ENCODE measurements at regions not wholly inside any gene's neighbourhood (a gene's known extent, or its start where the extent isn't known, plus 50 kb on each side); places are given as distances from the start of the nearest gene placed in this dataset.
"Not testable (repeated sequence)": the region's sequence is repeated elsewhere in the genome, so short reads cannot be mapped to it uniquely, and the experiment has no call there.

DNA sequence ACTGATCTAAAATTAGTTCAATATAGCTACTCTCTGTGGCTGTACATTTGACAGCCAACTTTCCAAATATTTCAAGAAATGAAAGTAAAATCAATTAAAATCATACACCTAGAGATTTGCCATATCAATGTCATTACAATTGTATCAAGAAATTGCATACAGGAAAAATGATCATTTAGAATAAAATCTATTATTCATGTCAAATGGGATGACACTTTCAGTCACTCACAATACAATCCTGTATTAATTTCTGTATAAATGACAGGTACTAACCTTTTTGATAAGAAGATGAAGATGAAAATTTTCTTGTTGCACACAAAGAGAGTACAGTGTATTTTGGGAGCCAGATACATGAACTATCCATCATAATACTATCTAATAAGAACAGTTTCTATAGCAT is 1588.9 kb upstream of the PRMT6 start:
- no peaks in the 10 kb centered on the region for H3K9me3 ChIP-seq (ENCODE audit: control insufficient read depth in 4 of 4, low read length in 3 of 4)
- no peak overlapping the region for H3K27ac ChIP-seq (ENCODE audit: low read depth in 1 of 2, low read length in 2 of 2)
- H3K9ac ChIP-seq (ENCODE audit: low read depth in 1 of 2, low read length in 2 of 2) = no peak overlapping the region
- no peak overlapping the region for H3K4me3 ChIP-seq (ENCODE audit: low read depth in 1 of 3, low read length in 3 of 3)
- no peaks in the 10 kb centered on the region for H3K36me3 ChIP-seq (ENCODE audit: control insufficient read depth in 4 of 4, insufficient read depth in 3 of 4, low read depth in 1 of 4, low read length in 3 of 4)
- DNase-seq (ENCODE audit: low spot score) = no peak
- no peaks in the 10 kb centered on the region for H3K27me3 ChIP-seq (ENCODE audit: control insufficient read depth in 4 of 4, insufficient read depth in 4 of 4, low read length in 3 of 4)
- no peaks in the 10 kb centered on the region for H3K4me1 ChIP-seq (ENCODE audit: control insufficient read depth in 4 of 4, insufficient read depth in 4 of 4, low read length in 3 of 4)
- TF ChIP-seq HNF4G (IDR thresholded peaks at IDR 0.05) = no peak
- no peak for TF ChIP-seq HNF4A (conservative IDR thresholded peaks at IDR 0.05)
- TF ChIP-seq, protein P1, sequence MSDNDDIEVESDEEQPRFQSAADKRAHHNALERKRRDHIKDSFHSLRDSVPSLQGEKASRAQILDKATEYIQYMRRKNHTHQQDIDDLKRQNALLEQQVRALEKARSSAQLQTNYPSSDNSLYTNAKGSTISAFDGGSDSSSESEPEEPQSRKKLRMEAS (IDR thresholded peaks at IDR 0.05) = no peak
- TF ChIP-seq, protein P2, sequence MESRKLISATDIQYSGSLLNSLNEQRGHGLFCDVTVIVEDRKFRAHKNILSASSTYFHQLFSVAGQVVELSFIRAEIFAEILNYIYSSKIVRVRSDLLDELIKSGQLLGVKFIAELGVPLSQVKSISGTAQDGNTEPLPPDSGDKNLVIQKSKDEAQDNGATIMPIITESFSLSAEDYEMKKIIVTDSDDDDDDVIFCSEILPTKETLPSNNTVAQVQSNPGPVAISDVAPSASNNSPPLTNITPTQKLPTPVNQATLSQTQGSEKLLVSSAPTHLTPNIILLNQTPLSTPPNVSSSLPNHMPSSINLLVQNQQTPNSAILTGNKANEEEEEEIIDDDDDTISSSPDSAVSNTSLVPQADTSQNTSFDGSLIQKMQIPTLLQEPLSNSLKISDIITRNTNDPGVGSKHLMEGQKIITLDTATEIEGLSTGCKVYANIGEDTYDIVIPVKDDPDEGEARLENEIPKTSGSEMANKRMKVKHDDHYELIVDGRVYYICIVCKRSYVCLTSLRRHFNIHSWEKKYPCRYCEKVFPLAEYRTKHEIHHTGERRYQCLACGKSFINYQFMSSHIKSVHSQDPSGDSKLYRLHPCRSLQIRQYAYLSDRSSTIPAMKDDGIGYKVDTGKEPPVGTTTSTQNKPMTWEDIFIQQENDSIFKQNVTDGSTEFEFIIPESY (IDR thresholded peaks at IDR 0.05) = no peak
- TF ChIP-seq YY1 (IDR thresholded peaks at IDR 0.05) = no peak
- TF ChIP-seq, protein P3, sequence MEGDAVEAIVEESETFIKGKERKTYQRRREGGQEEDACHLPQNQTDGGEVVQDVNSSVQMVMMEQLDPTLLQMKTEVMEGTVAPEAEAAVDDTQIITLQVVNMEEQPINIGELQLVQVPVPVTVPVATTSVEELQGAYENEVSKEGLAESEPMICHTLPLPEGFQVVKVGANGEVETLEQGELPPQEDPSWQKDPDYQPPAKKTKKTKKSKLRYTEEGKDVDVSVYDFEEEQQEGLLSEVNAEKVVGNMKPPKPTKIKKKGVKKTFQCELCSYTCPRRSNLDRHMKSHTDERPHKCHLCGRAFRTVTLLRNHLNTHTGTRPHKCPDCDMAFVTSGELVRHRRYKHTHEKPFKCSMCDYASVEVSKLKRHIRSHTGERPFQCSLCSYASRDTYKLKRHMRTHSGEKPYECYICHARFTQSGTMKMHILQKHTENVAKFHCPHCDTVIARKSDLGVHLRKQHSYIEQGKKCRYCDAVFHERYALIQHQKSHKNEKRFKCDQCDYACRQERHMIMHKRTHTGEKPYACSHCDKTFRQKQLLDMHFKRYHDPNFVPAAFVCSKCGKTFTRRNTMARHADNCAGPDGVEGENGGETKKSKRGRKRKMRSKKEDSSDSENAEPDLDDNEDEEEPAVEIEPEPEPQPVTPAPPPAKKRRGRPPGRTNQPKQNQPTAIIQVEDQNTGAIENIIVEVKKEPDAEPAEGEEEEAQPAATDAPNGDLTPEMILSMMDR (IDR thresholded peaks at IDR 0.05; ENCODE audit: low read depth, low read length, missing input control) = no peak
- TF ChIP-seq, protein P4, sequence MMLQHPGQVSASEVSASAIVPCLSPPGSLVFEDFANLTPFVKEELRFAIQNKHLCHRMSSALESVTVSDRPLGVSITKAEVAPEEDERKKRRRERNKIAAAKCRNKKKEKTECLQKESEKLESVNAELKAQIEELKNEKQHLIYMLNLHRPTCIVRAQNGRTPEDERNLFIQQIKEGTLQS (IDR thresholded peaks at IDR 0.05) = no peak
- TF ChIP-seq FOXA1 (IDR thresholded peaks at IDR 0.05) = no peak

DNA sequence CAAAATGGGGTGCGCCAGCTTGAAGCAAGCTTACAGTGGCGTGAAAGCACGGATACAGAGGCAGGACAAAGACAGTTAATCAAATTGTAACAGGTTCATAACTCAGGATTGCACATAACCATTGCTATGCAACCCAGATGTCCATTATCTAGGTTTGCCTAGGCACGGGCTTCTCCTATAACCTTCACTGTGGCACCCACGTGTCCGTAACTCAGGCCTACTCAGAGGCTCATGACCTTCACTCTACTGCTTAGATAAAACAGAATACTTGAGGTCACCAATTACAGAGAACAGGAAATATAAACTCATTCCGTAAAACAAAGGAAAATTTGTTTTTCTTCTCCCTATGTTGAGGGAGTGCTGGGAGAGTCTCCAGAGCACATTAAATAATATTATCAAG is 1585.9 kb upstream of the PRMT6 start:
- H3K4me3 ChIP-seq (ENCODE audit: low read depth in 1 of 3, low read length in 3 of 3); H3K9me3 ChIP-seq (ENCODE audit: control insufficient read depth in 4 of 4, low read length in 3 of 4); DNase-seq (ENCODE audit: low spot score); H3K9ac ChIP-seq (ENCODE audit: low read depth in 1 of 2, low read length in 2 of 2); H3K36me3 ChIP-seq (ENCODE audit: control insufficient read depth in 4 of 4, insufficient read depth in 3 of 4, low read depth in 1 of 4, low read length in 3 of 4); H3K4me1 ChIP-seq (ENCODE audit: control insufficient read depth in 4 of 4, insufficient read depth in 4 of 4, low read length in 3 of 4); H3K27ac ChIP-seq (ENCODE audit: low read depth in 1 of 2, low read length in 2 of 2); H3K27me3 ChIP-seq (ENCODE audit: control insufficient read depth in 4 of 4, insufficient read depth in 4 of 4, low read length in 3 of 4): not testable (repeated sequence)
- 65% methylated on average over 7 of the region's 7 CpGs for WGBS

DNA sequence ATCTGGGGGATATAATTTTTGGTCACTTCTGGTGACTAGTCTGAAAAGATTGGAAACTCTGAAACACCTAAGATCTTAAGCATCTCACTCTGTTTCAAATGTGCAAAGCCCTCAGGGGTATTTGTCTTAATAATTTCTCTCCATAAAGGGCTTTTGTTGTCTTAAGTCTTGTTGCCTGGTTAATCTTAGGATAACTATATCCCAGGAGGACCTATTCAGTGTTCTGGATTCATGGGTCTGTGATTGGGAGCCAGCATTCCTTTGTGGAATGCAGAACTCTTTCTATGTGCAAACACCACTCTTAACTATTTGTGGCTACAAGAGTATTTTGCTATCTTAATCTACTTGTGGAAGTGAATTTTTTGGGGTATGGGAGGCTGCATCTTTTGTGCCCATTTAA is 1573.0 kb upstream of the PRMT6 start:
- Histone ChIP-seq H3K4me1 (ENCODE audit: control insufficient read depth in 4 of 4, insufficient read depth in 4 of 4, low read length in 3 of 4) (no peaks in the 10 kb centered on the region), H3K27ac (ENCODE audit: low read depth in 1 of 2, low read length in 2 of 2) (no peak overlapping the region), H3K36me3 (ENCODE audit: control insufficient read depth in 4 of 4, insufficient read depth in 3 of 4, low read depth in 1 of 4, low read length in 3 of 4) (no peaks in the 10 kb centered on the region), H3K9ac (ENCODE audit: low read depth in 1 of 2, low read length in 2 of 2) (no peak overlapping the region), H3K27me3 (ENCODE audit: control insufficient read depth in 4 of 4, insufficient read depth in 4 of 4, low read length in 3 of 4) (no peaks in the 10 kb centered on the region), H3K4me3 (ENCODE audit: low read depth in 1 of 3, low read length in 3 of 3) (no peak overlapping the region), H3K9me3 (ENCODE audit: control insufficient read depth in 4 of 4, low read length in 3 of 4) (no peaks in the 10 kb centered on the region)
- DNase-seq (ENCODE audit: low spot score) = no peak
- TF ChIP-seq NR2F2 (IDR thresholded peaks at IDR 0.05) = no peak
- no peak for TF ChIP-seq EGR1 (IDR thresholded peaks at IDR 0.05; ENCODE audit: low read depth in 2 of 2)
- TF ChIP-seq, protein P5, sequence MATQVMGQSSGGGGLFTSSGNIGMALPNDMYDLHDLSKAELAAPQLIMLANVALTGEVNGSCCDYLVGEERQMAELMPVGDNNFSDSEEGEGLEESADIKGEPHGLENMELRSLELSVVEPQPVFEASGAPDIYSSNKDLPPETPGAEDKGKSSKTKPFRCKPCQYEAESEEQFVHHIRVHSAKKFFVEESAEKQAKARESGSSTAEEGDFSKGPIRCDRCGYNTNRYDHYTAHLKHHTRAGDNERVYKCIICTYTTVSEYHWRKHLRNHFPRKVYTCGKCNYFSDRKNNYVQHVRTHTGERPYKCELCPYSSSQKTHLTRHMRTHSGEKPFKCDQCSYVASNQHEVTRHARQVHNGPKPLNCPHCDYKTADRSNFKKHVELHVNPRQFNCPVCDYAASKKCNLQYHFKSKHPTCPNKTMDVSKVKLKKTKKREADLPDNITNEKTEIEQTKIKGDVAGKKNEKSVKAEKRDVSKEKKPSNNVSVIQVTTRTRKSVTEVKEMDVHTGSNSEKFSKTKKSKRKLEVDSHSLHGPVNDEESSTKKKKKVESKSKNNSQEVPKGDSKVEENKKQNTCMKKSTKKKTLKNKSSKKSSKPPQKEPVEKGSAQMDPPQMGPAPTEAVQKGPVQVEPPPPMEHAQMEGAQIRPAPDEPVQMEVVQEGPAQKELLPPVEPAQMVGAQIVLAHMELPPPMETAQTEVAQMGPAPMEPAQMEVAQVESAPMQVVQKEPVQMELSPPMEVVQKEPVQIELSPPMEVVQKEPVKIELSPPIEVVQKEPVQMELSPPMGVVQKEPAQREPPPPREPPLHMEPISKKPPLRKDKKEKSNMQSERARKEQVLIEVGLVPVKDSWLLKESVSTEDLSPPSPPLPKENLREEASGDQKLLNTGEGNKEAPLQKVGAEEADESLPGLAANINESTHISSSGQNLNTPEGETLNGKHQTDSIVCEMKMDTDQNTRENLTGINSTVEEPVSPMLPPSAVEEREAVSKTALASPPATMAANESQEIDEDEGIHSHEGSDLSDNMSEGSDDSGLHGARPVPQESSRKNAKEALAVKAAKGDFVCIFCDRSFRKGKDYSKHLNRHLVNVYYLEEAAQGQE (IDR thresholded peaks at IDR 0.05) = no peak
- no peak for TF ChIP-seq GABPA (IDR thresholded peaks at IDR 0.05 in 1 of 2, conservative IDR thresholded peaks at IDR 0.05 in 1 of 2)
- TF ChIP-seq, protein P4 (IDR thresholded peaks at IDR 0.05) = no peak
- TF ChIP-seq RXRA (IDR thresholded peaks at IDR 0.05) = no peak
- no peak for TF ChIP-seq RAD21 (IDR thresholded peaks at IDR 0.05)
- no peak for TF ChIP-seq JUND (IDR thresholded peaks at IDR 0.05)
- no peak for TF ChIP-seq YY1 (IDR thresholded peaks at IDR 0.05)
- TF ChIP-seq, protein P3 (IDR thresholded peaks at IDR 0.05; ENCODE audit: low read depth, low read length, missing input control) = no peak
- TF ChIP-seq, protein P2 (IDR thresholded peaks at IDR 0.05) = no peak

Measured in liver (tissue), 8 donors.